Endothelial cell of umbilical vein (primary cell): ENCODE measurements at regions not wholly inside any gene's neighbourhood (a gene's known extent, or its start where the extent isn't known, plus 50 kb on each side); places are given as distances from the start of the nearest gene placed in this dataset.

Experiments
- BruUV-seq: library from RNA; stranded (reverse); fragments of 400-500 nt; replicated peaks from 2 replicates; lab custom pipeline; 2021; lab: Mats Ljungman, UMichigan
- CTCF ChIA-PET: fragments of 300-600, 350-600 bp; sonication (Branson Sonifier 250); formaldehyde crosslinking; loops from one replicate; lab custom pipeline; 2021; ENCODE audit warnings: antibody characterized with exemption, inconsistent platforms; lab: Charles Lee
- POLR2A ChIA-PET: fragments of 300-600, 350-600 bp; sonication (Branson Sonifier 250); formaldehyde crosslinking; loops from one replicate; lab custom pipeline; 2021; ENCODE audit warnings: antibody characterized with exemption, inconsistent platforms; lab: Charles Lee
- DNase-seq: peaks from one replicate; pipeline ENCODE4 v3.0.0-alpha.2; 2011; ENCODE audit warnings: low read depth, low spot score
- FAIRE-seq: peaks from 2 replicates; lab custom pipeline; 2011; peaks lifted over from hg19 to GRCh38; lab: Jason Lieb, UNC
- H2AFZ ChIP-seq: 2 replicates; pipeline ENCODE4 v1.6.0; 2012; ENCODE audit warnings: low read depth, low read length, control low read depth, inconsistent platforms
- H3K27ac ChIP-seq: 2 replicates; pipeline ENCODE4 v1.5.1; 2011; ENCODE audit warnings: low read depth, mild to moderate bottlenecking, control low read depth, low read length, moderate library complexity; ENCODE audit not compliant: insufficient read depth
- H3K27me3 ChIP-seq, 2 experiments: 2 replicates each; pipeline versions ENCODE4 v1.6.0 to v1.6.1; 2011; ENCODE audit warnings: low read length in 2 of 2, mixed read lengths in 1 of 2; ENCODE audit not compliant: control insufficient read depth in 2 of 2, insufficient read depth in 2 of 2
- H3K36me3 ChIP-seq, 2 experiments: 2 replicates in 1 of 2; 3 replicates in 1 of 2; pipeline ENCODE4 v1.5.1; 2011; ENCODE audit warnings: low read length in 2 of 2, mild to moderate bottlenecking in 1 of 2, moderate library complexity in 1 of 2; ENCODE audit not compliant: control insufficient read depth in 2 of 2, insufficient read depth in 2 of 2; ENCODE audit errors: extremely low read depth in 1 of 2
- H3K4me1 ChIP-seq: 3 replicates; pipeline ENCODE4 v1.5.1; 2011; ENCODE audit warnings: mild to moderate bottlenecking, low read length; ENCODE audit not compliant: control insufficient read depth, insufficient read depth; ENCODE audit errors: extremely low read depth
- H3K4me2 ChIP-seq: 2 replicates; pipeline ENCODE4 v1.6.1; 2011; ENCODE audit warnings: low read length, control low read depth, mixed read lengths; ENCODE audit not compliant: insufficient read depth
- H3K4me3 ChIP-seq, 3 experiments: fragments of 200-600 bp in 1 of 3; sonication (generic), shearing (Covaris generic) in 1 of 3; replicated peaks in 1 of 3; 2 replicates each; pipeline ENCODE4 v1.5.1; 2011 to 2016; ENCODE audit warnings: control low read depth in 3 of 3, low read length in 3 of 3, mild to moderate bottlenecking in 2 of 3, inconsistent platforms in 1 of 3, low read depth in 1 of 3, moderate library complexity in 1 of 3; ENCODE audit not compliant: insufficient read depth in 1 of 3
- H3K79me2 ChIP-seq: 2 replicates; pipeline ENCODE4 v1.6.0; 2012; ENCODE audit warnings: low read length, inconsistent platforms; ENCODE audit not compliant: control insufficient read depth, insufficient read depth
- H3K9ac ChIP-seq: replicated peaks from 2 replicates; pipeline ENCODE3; 2011; ENCODE audit warnings: low read length, control low read depth; ENCODE audit not compliant: insufficient read depth; ENCODE audit errors: extremely low read depth
- H3K9me1 ChIP-seq: replicated peaks from 3 replicates; pipeline ENCODE4 v1.6.0; 2011; ENCODE audit warnings: mild to moderate bottlenecking, low read length; ENCODE audit not compliant: control insufficient read depth, insufficient read depth; ENCODE audit errors: extremely low read depth
- H3K9me3 ChIP-seq: replicated peaks from 2 replicates; pipeline ENCODE4 v1.5.1; 2012; ENCODE audit warnings: low read length, inconsistent platforms; ENCODE audit not compliant: control insufficient read depth, insufficient read depth
- H4K20me1 ChIP-seq: replicated peaks from 2 replicates; pipeline ENCODE3; 2011; ENCODE audit warnings: mild to moderate bottlenecking, low read length; ENCODE audit not compliant: control insufficient read depth, insufficient read depth; ENCODE audit errors: extremely low read depth
- EZH2 ChIP-seq: IDR thresholded peaks from 2 replicates; pipeline ENCODE4 v1.6.1; 2012; ENCODE audit warnings: borderline replicate concordance, low read depth, mild to moderate bottlenecking, moderate library complexity, low read length, inconsistent platforms; ENCODE audit not compliant: severe bottlenecking
- FOS ChIP-seq: IDR thresholded peaks from 2 replicates; pipeline ENCODE4 v1.6.1; 2011; ENCODE audit warnings: mild to moderate bottlenecking, low read length, moderate library complexity, borderline replicate concordance; ENCODE audit not compliant: insufficient read depth
- GATA2 ChIP-seq: IDR thresholded peaks from 2 replicates; pipeline ENCODE4 v1.7.0; 2011; ENCODE audit warnings: low read depth, mild to moderate bottlenecking, moderate library complexity, mixed read lengths, low read length; ENCODE audit not compliant: insufficient read length, insufficient read depth
- JUN ChIP-seq: IDR thresholded peaks from 2 replicates; pipeline ENCODE4 v1.6.1; 2011; ENCODE audit warnings: borderline replicate concordance, low read depth; ENCODE audit not compliant: insufficient read length, insufficient read depth
- MYC ChIP-seq: IDR thresholded peaks from one replicate; pipeline ENCODE4 v1.6.1; 2011; ENCODE audit warnings: mild to moderate bottlenecking, low read depth, low read length
- POLR2A ChIP-seq: IDR thresholded peaks from 2 replicates; pipeline ENCODE4 v1.6.1; 2012; ENCODE audit warnings: low read depth, mild to moderate bottlenecking, control low read depth, low read length
- POLR2AphosphoS5 ChIP-seq: IDR thresholded peaks from 2 replicates; pipeline ENCODE4 v1.6.1; 2012; ENCODE audit warnings: low read depth, mild to moderate bottlenecking, control low read depth, low read length, moderate library complexity; ENCODE audit not compliant: insufficient read depth
- dilution Hi-C: fragments of 300-500 bp; cut with MboI; formaldehyde crosslinking; loops from one replicate; pipeline ENCODE4 v1.15.0; 2019; ENCODE audit warnings: low sequenced_read_pairs; ENCODE audit not compliant: extremely low pct_ligation_motif_present
- intact Hi-C: fragments of 100-400 bp; cut with micrococcal nuclease; formaldehyde crosslinking; loops from one replicate; pipeline ENCODE4 v1.10.0; 2022
- TF ChIP-seq, protein P1 (sequence below): IDR thresholded peaks from 2 replicates; pipeline ENCODE4 v1.6.1; 2011; ENCODE audit not compliant: insufficient read depth, insufficient read length
- TF ChIP-seq, protein P2 (sequence below), 2 donors: IDR thresholded peaks; 1 replicate in 1 of 2; 2 replicates in 1 of 2; pipeline ENCODE4 v1.5.1; 2011; ENCODE audit warnings: low read length in 2 of 2, mild to moderate bottlenecking in 2 of 2, moderate library complexity in 2 of 2, control low read depth in 1 of 2, inconsistent platforms in 1 of 2, low read depth in 1 of 2; ENCODE audit not compliant: insufficient read depth in 1 of 2; ENCODE audit errors: extremely low read depth in 1 of 2

DNA sequence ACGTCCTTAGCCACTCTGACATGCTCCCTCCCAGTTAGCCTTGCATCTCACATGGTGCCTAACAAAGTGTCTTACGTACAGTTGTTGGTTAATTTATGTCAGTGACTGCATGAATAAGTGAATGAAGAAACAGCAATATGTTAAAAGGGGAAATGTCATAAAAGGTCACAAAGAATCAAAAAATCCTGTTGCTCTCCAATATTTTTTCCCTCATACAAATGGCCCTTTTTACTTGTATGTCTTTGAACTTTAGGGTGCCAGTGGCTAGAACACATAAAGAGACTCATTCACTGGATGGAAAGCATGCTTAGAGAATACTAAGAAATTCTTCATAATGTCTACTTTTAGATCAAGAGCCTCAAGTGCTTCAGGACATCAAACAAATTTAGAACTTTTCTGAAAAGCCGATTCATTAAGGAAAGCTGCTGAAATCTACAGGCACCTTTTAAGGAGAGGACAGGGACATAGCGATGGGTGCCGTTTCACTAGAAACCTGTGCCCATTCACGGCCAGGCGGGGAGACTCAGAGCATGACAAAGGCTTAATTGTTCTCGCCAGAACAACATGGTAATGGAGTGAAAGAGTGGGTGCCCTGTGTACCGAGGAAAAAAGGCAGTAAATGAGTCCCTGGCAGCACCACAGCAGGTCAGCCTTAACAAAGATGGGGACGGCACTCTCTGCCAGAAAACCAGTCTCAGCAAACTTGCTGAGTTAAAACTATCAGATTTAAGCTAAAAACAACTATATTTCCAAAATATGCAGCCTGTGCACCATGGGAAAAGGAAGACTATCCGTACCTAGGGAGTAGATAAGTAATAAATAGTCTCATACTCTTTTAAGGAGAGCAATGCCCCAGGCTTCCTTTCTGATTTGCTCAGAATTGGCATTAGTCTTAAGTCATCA is 71.6 kb upstream of the SPTBN1 start:
- no peak overlapping the region for H3K4me3 ChIP-seq
- dilution Hi-C loops, result no loop called here
- no peaks in the 10 kb centered on the region for H3K79me2 ChIP-seq
- H2AFZ ChIP-seq, result no peak overlapping the region
- DNase-seq (no peak), FAIRE-seq (no peak)
- ChIA-PET CTCF (no interaction called here), POLR2A (no interaction called here)
- H3K27me3 ChIP-seq, result no peaks in the 10 kb centered on the region
- H4K20me1 ChIP-seq, result no peaks in the 10 kb centered on the region
- H3K4me2 ChIP-seq, result no peak overlapping the region
- H3K9ac ChIP-seq, result no peak overlapping the region
- no peak overlapping the region for H3K27ac ChIP-seq
- intact Hi-C loops, result no loop called here
- no peaks in the 10 kb centered on the region for H3K9me1 ChIP-seq
- no TSS peak for BruUV-seq
- TF ChIP-seq, protein P1, sequence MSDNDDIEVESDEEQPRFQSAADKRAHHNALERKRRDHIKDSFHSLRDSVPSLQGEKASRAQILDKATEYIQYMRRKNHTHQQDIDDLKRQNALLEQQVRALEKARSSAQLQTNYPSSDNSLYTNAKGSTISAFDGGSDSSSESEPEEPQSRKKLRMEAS, result no peak
- H3K9me3 ChIP-seq, result no peaks in the 10 kb centered on the region
- peaks cover 9% of the 10 kb centered on the region for H3K4me1 ChIP-seq
- H3K36me3 ChIP-seq, result no peaks in the 10 kb centered on the region

DNA sequence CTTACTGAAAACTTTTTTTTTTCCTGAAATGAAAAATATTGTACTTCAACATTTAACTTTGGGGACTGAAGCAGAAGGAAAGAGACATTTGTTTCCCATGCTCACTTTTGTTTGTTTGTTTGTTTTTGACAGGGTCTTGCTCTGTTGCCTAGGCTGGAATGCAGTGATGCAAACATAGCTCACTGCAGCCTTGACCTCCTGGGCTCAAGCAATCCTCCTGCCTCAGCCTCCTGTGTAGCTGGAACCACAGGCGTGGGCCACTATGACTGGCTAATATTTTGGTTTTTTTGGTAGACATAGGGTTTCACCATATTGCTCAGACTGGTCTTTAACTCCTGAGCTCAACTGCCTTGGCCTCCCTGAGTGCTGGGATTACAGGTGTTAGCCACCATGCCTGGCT is 70.9 kb upstream of the SPTBN1 start:
- H3K79me2 ChIP-seq, result no peaks in the 10 kb centered on the region
- H3K4me1 ChIP-seq, result peaks cover 9% of the 10 kb centered on the region
- BruUV-seq, result no TSS peak
- H3K4me2 ChIP-seq, result no peak overlapping the region
- TF ChIP-seq JUN (no peak), FOS (no peak), POLR2AphosphoS5 (no peak), MYC (no peak), GATA2 (no peak), POLR2A (no peak), EZH2 (no peak)
- TF ChIP-seq, protein P1, result no peak
- TF ChIP-seq, protein P2, sequence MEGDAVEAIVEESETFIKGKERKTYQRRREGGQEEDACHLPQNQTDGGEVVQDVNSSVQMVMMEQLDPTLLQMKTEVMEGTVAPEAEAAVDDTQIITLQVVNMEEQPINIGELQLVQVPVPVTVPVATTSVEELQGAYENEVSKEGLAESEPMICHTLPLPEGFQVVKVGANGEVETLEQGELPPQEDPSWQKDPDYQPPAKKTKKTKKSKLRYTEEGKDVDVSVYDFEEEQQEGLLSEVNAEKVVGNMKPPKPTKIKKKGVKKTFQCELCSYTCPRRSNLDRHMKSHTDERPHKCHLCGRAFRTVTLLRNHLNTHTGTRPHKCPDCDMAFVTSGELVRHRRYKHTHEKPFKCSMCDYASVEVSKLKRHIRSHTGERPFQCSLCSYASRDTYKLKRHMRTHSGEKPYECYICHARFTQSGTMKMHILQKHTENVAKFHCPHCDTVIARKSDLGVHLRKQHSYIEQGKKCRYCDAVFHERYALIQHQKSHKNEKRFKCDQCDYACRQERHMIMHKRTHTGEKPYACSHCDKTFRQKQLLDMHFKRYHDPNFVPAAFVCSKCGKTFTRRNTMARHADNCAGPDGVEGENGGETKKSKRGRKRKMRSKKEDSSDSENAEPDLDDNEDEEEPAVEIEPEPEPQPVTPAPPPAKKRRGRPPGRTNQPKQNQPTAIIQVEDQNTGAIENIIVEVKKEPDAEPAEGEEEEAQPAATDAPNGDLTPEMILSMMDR (IDR thresholded peaks at IDR 0.05; ENCODE audit: extremely low read depth in 1 of 2, insufficient read depth in 1 of 2, low read depth in 1 of 2, low read length in 2 of 2), result no peak
- no peaks in the 10 kb centered on the region for H3K9me1 ChIP-seq
- ChIA-PET CTCF (no interaction called here), POLR2A (no interaction called here)
- no peaks in the 10 kb centered on the region for H3K9me3 ChIP-seq
- no peaks in the 10 kb centered on the region for H3K27me3 ChIP-seq
- intact Hi-C loops, result no loop called here
- H4K20me1 ChIP-seq, result no peaks in the 10 kb centered on the region
- dilution Hi-C loops, result no loop called here
- no peak for FAIRE-seq
- H3K9ac ChIP-seq, result no peak overlapping the region
- no peak overlapping the region for H3K27ac ChIP-seq
- H3K4me3 ChIP-seq, result no peak overlapping the region
- H2AFZ ChIP-seq, result no peak overlapping the region
- DNase-seq, result no peak
- no peaks in the 10 kb centered on the region for H3K36me3 ChIP-seq
